Brain microvascular endothelial cell (primary cell): ENCODE measurements at regions not wholly inside any gene's neighbourhood (a gene's known extent, or its start where the extent isn't known, plus 50 kb on each side); places are given as distances from the start of the nearest gene placed in this dataset.
A peak's percentile ranks its signal among the peaks of the same experiment; 100 is the strongest.

Experiments used
- DNase-seq: peaks from one replicate; pipeline ENCODE4 v3.0.0-alpha.2; 2020
- H3K27ac ChIP-seq: fragments of 250-450 bp; sonication (Bioruptor Pico); 2 replicates; pipeline ENCODE4 v1.5.1; 2020; ENCODE audit warnings: mild to moderate bottlenecking, moderate library complexity
- H3K27me3 ChIP-seq: fragments of 250-450 bp; sonication (Bioruptor Pico); replicated peaks from 2 replicates; pipeline ENCODE4 v1.5.1; 2020; ENCODE audit warnings: mild to moderate bottlenecking
- H3K36me3 ChIP-seq: fragments of 250-450 bp; sonication (Bioruptor Pico); replicated peaks from 2 replicates; pipeline ENCODE4 v1.5.1; 2020; ENCODE audit warnings: mild to moderate bottlenecking
- H3K4me3 ChIP-seq: 2 replicates; pipeline ENCODE4 v1.5.1; 2011; ENCODE audit warnings: low read depth, mild to moderate bottlenecking, control low read depth, low read length, moderate library complexity
- in situ Hi-C: cut with HindIII; loops from 2 replicates; pipeline ENCODE4 v1.10.0; 2017; ENCODE audit warnings: low sequenced_read_pairs, low pct_ligation_motif_present
- TF ChIP-seq, protein P1 (sequence below): IDR thresholded peaks from 2 replicates; pipeline ENCODE4 v1.5.1; 2011; ENCODE audit warnings: low read depth, mild to moderate bottlenecking, moderate library complexity, low read length, control low read depth, inconsistent platforms; ENCODE audit errors: missing control alignments

- TF ChIP-seq, protein P1, sequence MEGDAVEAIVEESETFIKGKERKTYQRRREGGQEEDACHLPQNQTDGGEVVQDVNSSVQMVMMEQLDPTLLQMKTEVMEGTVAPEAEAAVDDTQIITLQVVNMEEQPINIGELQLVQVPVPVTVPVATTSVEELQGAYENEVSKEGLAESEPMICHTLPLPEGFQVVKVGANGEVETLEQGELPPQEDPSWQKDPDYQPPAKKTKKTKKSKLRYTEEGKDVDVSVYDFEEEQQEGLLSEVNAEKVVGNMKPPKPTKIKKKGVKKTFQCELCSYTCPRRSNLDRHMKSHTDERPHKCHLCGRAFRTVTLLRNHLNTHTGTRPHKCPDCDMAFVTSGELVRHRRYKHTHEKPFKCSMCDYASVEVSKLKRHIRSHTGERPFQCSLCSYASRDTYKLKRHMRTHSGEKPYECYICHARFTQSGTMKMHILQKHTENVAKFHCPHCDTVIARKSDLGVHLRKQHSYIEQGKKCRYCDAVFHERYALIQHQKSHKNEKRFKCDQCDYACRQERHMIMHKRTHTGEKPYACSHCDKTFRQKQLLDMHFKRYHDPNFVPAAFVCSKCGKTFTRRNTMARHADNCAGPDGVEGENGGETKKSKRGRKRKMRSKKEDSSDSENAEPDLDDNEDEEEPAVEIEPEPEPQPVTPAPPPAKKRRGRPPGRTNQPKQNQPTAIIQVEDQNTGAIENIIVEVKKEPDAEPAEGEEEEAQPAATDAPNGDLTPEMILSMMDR: no peak
- in situ Hi-C loops: no loop called here
- H3K36me3 ChIP-seq: no peaks in the 10 kb centered on the region
- no peak overlapping the region for H3K4me3 ChIP-seq
- H3K27ac ChIP-seq: no peak overlapping the region
- H3K27me3 ChIP-seq: peaks cover 9% of the 10 kb centered on the region
- no peak for DNase-seq
Measured at GRCh38 chr10:42955493-42955889, 121.4 kb upstream of the RET start.

DNA sequence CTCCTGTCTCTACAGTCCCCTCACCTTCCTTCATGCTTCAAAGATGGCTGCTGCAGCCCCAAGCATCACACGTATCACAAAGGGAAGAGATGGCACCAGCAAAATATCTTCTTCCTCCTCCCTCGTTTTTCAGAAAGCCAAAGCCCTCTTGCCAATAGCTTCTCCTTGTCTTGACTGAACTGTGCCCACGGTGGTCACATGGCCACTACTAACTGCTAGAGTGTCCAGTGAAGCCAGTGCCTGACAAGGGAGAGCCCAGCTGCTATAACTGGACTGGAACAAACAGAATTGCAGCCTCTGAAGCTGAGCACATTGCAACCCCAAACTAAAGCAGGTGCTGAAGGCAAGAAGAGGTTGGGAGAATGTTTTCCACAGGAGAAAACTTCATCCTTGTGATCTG lies 120.8 kb upstream of the RET start:
- Histone ChIP-seq H3K4me3 (no peak overlapping the region), H3K27me3 (peaks cover 7% of the 10 kb centered on the region), H3K27ac (no peak overlapping the region), H3K36me3 (no peaks in the 10 kb centered on the region)
- DNase-seq: no peak
- TF ChIP-seq, protein P1: no peak
- in situ Hi-C loops: no loop called here

DNA sequence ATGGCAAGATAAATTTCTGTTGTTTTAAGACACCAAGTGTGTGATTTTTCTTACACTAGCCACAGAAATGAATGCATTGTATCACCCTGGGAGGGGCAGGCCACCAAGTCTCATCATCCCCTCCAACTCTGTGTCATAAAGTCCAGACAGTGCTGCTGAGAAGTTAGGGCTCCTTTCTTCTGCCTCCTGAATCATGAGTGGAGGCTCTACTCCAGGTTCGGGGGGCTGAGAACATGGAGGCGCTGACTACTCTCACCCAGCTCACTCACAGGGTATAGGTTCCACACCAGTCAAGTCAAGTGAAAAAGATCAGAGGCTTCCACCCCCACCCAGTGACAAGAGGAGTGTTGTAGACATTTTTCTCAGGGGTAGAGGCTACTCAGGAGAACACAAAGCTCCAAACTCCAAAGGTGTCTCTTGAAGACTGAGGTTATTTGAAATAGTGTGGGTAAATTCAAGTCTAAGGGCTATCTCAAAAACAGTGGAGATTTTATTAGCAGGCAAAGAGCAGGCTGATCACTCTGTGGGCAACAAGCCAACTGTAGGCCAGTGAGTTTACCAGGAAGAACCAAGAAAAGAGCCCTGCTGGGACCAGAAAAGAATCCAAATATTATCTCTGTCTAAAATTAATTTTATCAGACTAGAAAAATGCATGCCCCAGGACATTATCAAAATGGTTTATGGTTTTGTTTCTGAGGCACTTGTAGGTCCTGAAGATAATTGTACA lies 118.6 kb upstream of the RET start:
- TF ChIP-seq, protein P1: no peak

GRCh38 chr10:42959833-42960232 lies 117.0 kb upstream of the RET start:
- Histone ChIP-seq H3K27ac (no peak overlapping the region), H3K27me3 (no peaks in the 10 kb centered on the region), H3K4me3 (no peak overlapping the region), H3K36me3 (no peaks in the 10 kb centered on the region)
- TF ChIP-seq, protein P1: no peak
- no peak for DNase-seq
- in situ Hi-C loops: no loop called here

More for the DNA sequence above, 118.6 kb upstream of the RET start:
- no peaks in the 10 kb centered on the region for H3K36me3 ChIP-seq
- H3K27me3 ChIP-seq: no peaks in the 10 kb centered on the region
- DNase-seq: no peak
- no peak overlapping the region for H3K27ac ChIP-seq
- in situ Hi-C loops: no loop called here
- H3K4me3 ChIP-seq: no peak overlapping the region

- peak; percentile 71 for DNase-seq
- in situ Hi-C loops: no loop called here
Measured at GRCh38 chr10:42960491-42960990, 116.3 kb upstream of the RET start.

More at GRCh38 chr10:42960491-42960990, 116.3 kb upstream of the RET start:
- Histone ChIP-seq H3K27ac (no peak overlapping the region), H3K27me3 (no peaks in the 10 kb centered on the region), H3K36me3 (no peaks in the 10 kb centered on the region), H3K4me3 (no peak overlapping the region)
- TF ChIP-seq, protein P1: no peak
